HepG2 (cell line): ENCODE measurements at regions not wholly inside any gene's neighbourhood (a gene's known extent, or its start where the extent isn't known, plus 50 kb on each side); places are given as distances from the start of the nearest gene placed in this dataset.

Experiments
- CTCF ChIP-seq: sonication (generic); formaldehyde crosslinking; IDR thresholded peaks from 2 replicates; pipeline ENCODE4 v1.5.0; 2020; ENCODE audit warnings: mild to moderate bottlenecking, missing genetic modification reagents, moderate library complexity
- E2F1 ChIP-seq: sonication (generic); formaldehyde crosslinking; IDR thresholded peaks from 2 replicates; pipeline ENCODE4 v1.5.0; 2020; ENCODE audit warnings: missing genetic modification reagents
- ESRRA ChIP-seq: sonication (generic); formaldehyde crosslinking; IDR thresholded peaks from 2 replicates; pipeline ENCODE4 v1.5.1; 2020; ENCODE audit warnings: mild to moderate bottlenecking, low read depth, missing genetic modification reagents
- HNRNPK ChIP-seq: fragments of 200-400 bp; formaldehyde crosslinking; IDR thresholded peaks from 2 replicates; pipeline ENCODE4 v1.6.1; 2018; ENCODE audit warnings: low read length, low read depth, moderate library complexity, mild to moderate bottlenecking; ENCODE audit not compliant: poor library complexity, severe bottlenecking
- KDM5A ChIP-seq: fragments of 200-600 bp; sonication (generic); IDR thresholded peaks from 2 replicates; pipeline ENCODE4 v1.7.0; 2018; ENCODE audit warnings: antibody characterized with exemption, mild to moderate bottlenecking, low read length, borderline replicate concordance
- PBX3 ChIP-seq: sonication (generic); formaldehyde crosslinking; IDR thresholded peaks from 2 replicates; pipeline ENCODE4 v1.8.1; 2023; ENCODE audit warnings: missing genetic modification reagents, inconsistent platforms, borderline replicate concordance
- SMC3 ChIP-seq: IDR thresholded peaks from 2 replicates; pipeline ENCODE4 v1.6.1; 2011; ENCODE audit warnings: low read length, improper control_type of control experiment
- TAF15 ChIP-seq: fragments of 200-400 bp; formaldehyde crosslinking; IDR thresholded peaks from one replicate; pipeline ENCODE4 v1.6.1; 2018; ENCODE audit warnings: mild to moderate bottlenecking, low read depth, low read length; ENCODE audit not compliant: poor library complexity, severe bottlenecking
- XBP1 ChIP-seq: sonication (generic); formaldehyde crosslinking; IDR thresholded peaks from 2 replicates; pipeline ENCODE4 v1.5.0; 2020; ENCODE audit warnings: missing genetic modification reagents
- ZBTB33 ChIP-seq: sonication (generic); formaldehyde crosslinking; IDR thresholded peaks from 2 replicates; pipeline ENCODE4 v1.4.0; 2020; ENCODE audit warnings: missing genetic modification reagents
- ZFP36 ChIP-seq: fragments of 150-350 bp; IDR thresholded peaks from 2 replicates; pipeline ENCODE4 v1.6.1; 2018; ENCODE audit warnings: borderline replicate concordance, low read length, low read depth; ENCODE audit not compliant: partially characterized antibody
- ZFYVE20 ChIP-seq: sonication (generic); formaldehyde crosslinking; IDR thresholded peaks from 2 replicates; pipeline ENCODE4 v1.8.0; 2023; ENCODE audit warnings: low read depth, mild to moderate bottlenecking, moderate library complexity, missing genetic modification reagents, borderline replicate concordance

DNA sequence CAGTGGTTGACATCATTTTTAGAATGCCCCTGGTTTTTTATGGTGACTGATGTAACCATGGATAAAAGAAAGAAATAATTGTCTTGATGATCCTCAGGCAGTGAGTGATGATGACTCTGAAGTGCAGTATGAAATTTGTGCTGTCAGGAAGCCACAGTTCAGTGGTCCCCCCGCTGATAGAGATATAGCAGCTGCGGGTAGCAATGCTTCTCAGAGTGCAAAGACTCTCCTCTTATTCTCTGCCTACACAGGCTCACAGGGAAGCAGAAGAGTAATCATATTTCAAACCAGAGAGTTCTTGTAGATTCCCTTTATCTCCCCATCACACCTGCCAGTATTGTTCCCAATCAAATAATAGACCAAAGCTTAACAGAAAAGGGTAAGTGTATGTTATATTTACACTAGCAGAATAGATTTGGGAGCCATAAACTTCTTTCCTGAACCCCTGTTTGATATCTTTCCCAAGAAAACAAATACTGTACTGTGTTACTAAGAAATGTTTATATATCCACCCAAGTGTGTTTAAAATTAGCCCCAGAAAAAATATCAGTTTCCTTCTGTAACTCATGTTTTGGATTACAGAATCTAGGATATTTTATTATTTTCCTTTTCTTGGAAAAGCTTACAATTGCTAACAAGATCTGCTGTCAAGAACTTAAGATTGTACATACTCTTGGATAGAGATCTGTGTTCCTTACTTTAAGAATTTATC, 1817.4 kb upstream of the FLRT2 start:
- TF ChIP-seq E2F1 (CRISPR knock-in tag): no peak
- TF ChIP-seq SMC3: no peak
- TF ChIP-seq KDM5A: no peak
- no peak for TF ChIP-seq CTCF
- no peak for TF ChIP-seq ZFYVE20 (CRISPR knock-in tag)
- TF ChIP-seq ESRRA: no peak
- TF ChIP-seq ZBTB33 (CRISPR knock-in tag): no peak
- TF ChIP-seq TAF15: no peak
- TF ChIP-seq XBP1: no peak
- no peak for TF ChIP-seq HNRNPK
- no peak for TF ChIP-seq PBX3 (CRISPR knock-in tag)
- no peak for TF ChIP-seq ZFP36
